Prostate gland (tissue), 2 donors: ENCODE measurements at regions not wholly inside any gene's neighbourhood (a gene's known extent, or its start where the extent isn't known, plus 50 kb on each side); places are given as distances from the start of the nearest gene placed in this dataset.

ENCODE experiments used
- CTCF ChIP-seq, 4 experiments: fragments of 200-600 bp in 2 of 4; fragments of 450-650 bp in 2 of 4; sonication (generic) in 2 of 4; IDR thresholded peaks; 1 replicate in 3 of 4; 2 replicates in 1 of 4; pipeline ENCODE4 v1.5.1; 2016 to 2019; ENCODE audit warnings: antibody characterized with exemption in 4 of 4, mild to moderate bottlenecking in 2 of 4, moderate library complexity in 2 of 4
- POLR2A ChIP-seq: fragments of 450-650 bp; IDR thresholded peaks from one replicate; pipeline ENCODE4 v1.6.1; 2016; ENCODE audit warnings: antibody characterized with exemption, mild to moderate bottlenecking

GRCh38 chr4:127394516-127394915 is 238.2 kb upstream of the INTU start:
- no peak for TF ChIP-seq POLR2A
- no peak for TF ChIP-seq CTCF (IDR thresholded peaks at IDR 0.05)
